ENCODE measurements at regions not wholly inside any gene's neighbourhood (a gene's known extent, or its start where the extent isn't known, plus 50 kb on each side); places are given as distances from the start of the nearest gene placed in this dataset.

- no peak for TF ChIP-seq CTCF (IDR thresholded peaks at IDR 0.05)
- TF ChIP-seq POLR2A (IDR thresholded peaks at IDR 0.05): no peak
- Histone ChIP-seq H3K9me3 (no peaks in the 10 kb centered on the region), H3K4me1 (no peaks in the 10 kb centered on the region), H3K27me3 (peaks cover 0 to 25% (median 0%) of the 10 kb centered on the region in 9 donors), H3K4me3 (no peak overlapping the region), H3K36me3 (no peaks in the 10 kb centered on the region), H3K27ac (no peak overlapping the region)
- ATAC-seq (no peak), DNase-seq (no peak)
- intact Hi-C loops (cut with DNase I): no loop called here
Observed at GRCh38 chrX:16240968-16241367, 73.7 kb downstream of the MAGEB17 start.

GRCh38 chrX:16250296-16250695, 83.0 kb downstream of the MAGEB17 start:
- Histone ChIP-seq H3K27me3 (peaks cover 0 to 24% (median 0%) of the 10 kb centered on the region in 9 donors), H3K9me3 (no peaks in the 10 kb centered on the region), H3K36me3 (no peaks in the 10 kb centered on the region), H3K4me3 (no peak overlapping the region), H3K27ac (no peak overlapping the region), H3K4me1 (no peaks in the 10 kb centered on the region)
- 32 to 72% (median 69%) methylated on average over 1 of the region's 1 CpG for WGBS, 4 donors
- intact Hi-C loops (cut with DNase I): no loop called here
- TF ChIP-seq POLR2A (IDR thresholded peaks at IDR 0.05) (no peak), CTCF (IDR thresholded peaks at IDR 0.05) (no peak)
- no peak for ATAC-seq
- DNase-seq: no peak

- H3K27ac ChIP-seq: no peak overlapping the region
- peaks cover 0 to 6% (median 0%) of the 10 kb centered on the region in 12 donors for H3K9me3 ChIP-seq
- 72 to 82% (median 75%) methylated on average over 4 of the region's 4 CpGs for WGBS, 4 donors
- peaks cover 0 to 30% (median 0%) of the 10 kb centered on the region in 9 donors for H3K27me3 ChIP-seq
- no peak for TF ChIP-seq CTCF (IDR thresholded peaks at IDR 0.05)
- TF ChIP-seq POLR2A (IDR thresholded peaks at IDR 0.05): no peak
- ATAC-seq: no peak
- no peak for DNase-seq
- H3K4me1 ChIP-seq: no peaks in the 10 kb centered on the region
- intact Hi-C loops (cut with DNase I): no loop called here
- H3K36me3 ChIP-seq: no peaks in the 10 kb centered on the region
- no peak overlapping the region for H3K4me3 ChIP-seq
Observed at GRCh38 chrX:16251782-16252181, 84.5 kb downstream of the MAGEB17 start.

GRCh38 chrX:16258882-16259281, 91.6 kb downstream of the MAGEB17 start:
- WGBS, 4 donors: 23 to 37% (median 30%) methylated on average over 4 of the region's 4 CpGs
- DNase-seq: no peak
- ATAC-seq: no peak
- TF ChIP-seq CTCF (IDR thresholded peaks at IDR 0.05): no peak
- no peak for TF ChIP-seq POLR2A (IDR thresholded peaks at IDR 0.05)
- intact Hi-C loops (cut with DNase I): no loop called here
- H3K27ac ChIP-seq: no peak overlapping the region
- H3K36me3 ChIP-seq: no peaks in the 10 kb centered on the region
- H3K27me3 ChIP-seq: peaks cover 0 to 24% (median 0%) of the 10 kb centered on the region in 9 donors
- H3K9me3 ChIP-seq: peaks cover 0 to 7% (median 0%) of the 10 kb centered on the region in 12 donors
- H3K4me3 ChIP-seq: no peak overlapping the region
- H3K4me1 ChIP-seq: no peaks in the 10 kb centered on the region

Measured in heart left ventricle (tissue), 16 donors.